Central memory CD8-positive, alpha-beta T cell (primary cell): ENCODE measurements at regions not wholly inside any gene's neighbourhood (a gene's known extent, or its start where the extent isn't known, plus 50 kb on each side); places are given as distances from the start of the nearest gene placed in this dataset.
"Not testable (repeated sequence)": the region's sequence is repeated elsewhere in the genome, so short reads cannot be mapped to it uniquely, and the experiment has no call there.

ENCODE experiments used
- ATAC-seq: fragments of 150-1000 bp; cut with Tn5 transposase; replicated peaks from 2 replicates; pipeline ENCODE4 v1.10.0; 2022; ENCODE audit warnings: mild to moderate bottlenecking, moderate FRiP score, moderate number of reproducible peaks; ENCODE audit not compliant: poor library complexity, severe bottlenecking; ENCODE audit errors: extremely low read depth
- DNase-seq, 2 donors: peaks; one replicate each; pipeline ENCODE4 v3.0.0; 2021; ENCODE audit warnings: low spot score in 2 of 2
- H3K27ac Mint-ChIP-seq: one replicate; pipeline ENCODE4 v1.8.0; 2022; ENCODE audit warnings: low read depth, mild to moderate bottlenecking, moderate library complexity, mixed read lengths
- H3K27me3 Mint-ChIP-seq: one replicate; pipeline ENCODE4 v1.8.0; 2022; ENCODE audit warnings: mixed read lengths
- H3K36me3 Mint-ChIP-seq: one replicate; pipeline ENCODE4 v1.8.0; 2022; ENCODE audit warnings: mild to moderate bottlenecking, moderate library complexity, mixed read lengths; ENCODE audit not compliant: insufficient read depth
- H3K4me1 Mint-ChIP-seq: one replicate; pipeline ENCODE4 v1.8.0; 2022; ENCODE audit warnings: mixed read lengths
- H3K4me3 Mint-ChIP-seq: one replicate; pipeline ENCODE4 v1.8.0; 2022; ENCODE audit warnings: mild to moderate bottlenecking, moderate library complexity, mixed read lengths
- H3K9me3 Mint-ChIP-seq: one replicate; pipeline ENCODE4 v1.8.0; 2022; ENCODE audit warnings: mixed read lengths

GRCh38 chr5:93225748-93226147 lies 355.3 kb downstream of the NR2F1-AS1 start:
- no peaks in the 10 kb centered on the region for H3K36me3 Mint-ChIP-seq
- no peaks in the 10 kb centered on the region for H3K27me3 Mint-ChIP-seq
- no peak overlapping the region for H3K27ac Mint-ChIP-seq
- H3K4me1 Mint-ChIP-seq: no peaks in the 10 kb centered on the region
- peaks cover 6% of the 10 kb centered on the region for H3K9me3 Mint-ChIP-seq
- H3K4me3 Mint-ChIP-seq: no peak overlapping the region
- ATAC-seq: no peak
- DNase-seq: no peak

GRCh38 chr5:93224624-93225023 lies 356.4 kb downstream of the NR2F1-AS1 start:
- DNase-seq: no peak
- Mint-ChIP-seq H3K4me1 (no peaks in the 10 kb centered on the region), H3K4me3 (no peak overlapping the region), H3K27me3 (no peaks in the 10 kb centered on the region), H3K27ac (no peak overlapping the region), H3K36me3 (no peaks in the 10 kb centered on the region), H3K9me3 (peaks cover 6% of the 10 kb centered on the region)
- ATAC-seq: no peak

- Mint-ChIP-seq H3K4me1 (no peaks in the 10 kb centered on the region), H3K36me3 (no peaks in the 10 kb centered on the region), H3K27me3 (no peaks in the 10 kb centered on the region), H3K27ac (no peak overlapping the region), H3K9me3 (no peaks in the 10 kb centered on the region), H3K4me3 (no peak overlapping the region)
- ATAC-seq: no peak
- no peak for DNase-seq
Observed at GRCh38 chr5:93221773-93222172, 359.2 kb downstream of the NR2F1-AS1 start.

GRCh38 chr5:93220431-93220830 lies 360.6 kb downstream of the NR2F1-AS1 start:
- H3K27me3 Mint-ChIP-seq: no peaks in the 10 kb centered on the region
- no peaks in the 10 kb centered on the region for H3K4me1 Mint-ChIP-seq
- H3K4me3 Mint-ChIP-seq: no peak overlapping the region
- DNase-seq (no peak), ATAC-seq (no peak)
- no peaks in the 10 kb centered on the region for H3K9me3 Mint-ChIP-seq
- no peak overlapping the region for H3K27ac Mint-ChIP-seq
- H3K36me3 Mint-ChIP-seq: no peaks in the 10 kb centered on the region

- H3K4me1 Mint-ChIP-seq: no peaks in the 10 kb centered on the region
- H3K4me3 Mint-ChIP-seq: no peak overlapping the region
- no peaks in the 10 kb centered on the region for H3K9me3 Mint-ChIP-seq
- no peak for DNase-seq
- no peak overlapping the region for H3K27ac Mint-ChIP-seq
- ATAC-seq: no peak
- no peaks in the 10 kb centered on the region for H3K27me3 Mint-ChIP-seq
- no peaks in the 10 kb centered on the region for H3K36me3 Mint-ChIP-seq
Observed at GRCh38 chr5:93219641-93220145, 361.3 kb downstream of the NR2F1-AS1 start.

GRCh38 chr5:93213111-93213794 lies 367.8 kb downstream of the NR2F1-AS1 start:
- not testable (repeated sequence) for H3K4me3 Mint-ChIP-seq, ATAC-seq, DNase-seq, H3K36me3 Mint-ChIP-seq, H3K4me1 Mint-ChIP-seq, H3K9me3 Mint-ChIP-seq, H3K27ac Mint-ChIP-seq, H3K27me3 Mint-ChIP-seq

- Mint-ChIP-seq H3K27ac (no peak overlapping the region), H3K9me3 (no peaks in the 10 kb centered on the region), H3K4me1 (no peaks in the 10 kb centered on the region), H3K36me3 (peaks cover 3% of the 10 kb centered on the region), H3K27me3 (no peaks in the 10 kb centered on the region), H3K4me3 (no peak overlapping the region)
- DNase-seq: no peak
- ATAC-seq: no peak
Observed at GRCh38 chr5:93209476-93209875, 371.5 kb downstream of the NR2F1-AS1 start.

- no peak overlapping the region for H3K4me3 Mint-ChIP-seq
- peaks cover 2% of the 10 kb centered on the region for H3K36me3 Mint-ChIP-seq
- no peak overlapping the region for H3K27ac Mint-ChIP-seq
- ATAC-seq (no peak), DNase-seq (no peak)
- no peaks in the 10 kb centered on the region for H3K9me3 Mint-ChIP-seq
- H3K27me3 Mint-ChIP-seq: no peaks in the 10 kb centered on the region
- H3K4me1 Mint-ChIP-seq: no peaks in the 10 kb centered on the region
Observed at GRCh38 chr5:93208141-93208751, 372.8 kb downstream of the NR2F1-AS1 start.

- no peak overlapping the region for H3K27ac Mint-ChIP-seq
- DNase-seq: no peak
- peaks cover 2% of the 10 kb centered on the region for H3K36me3 Mint-ChIP-seq
- no peaks in the 10 kb centered on the region for H3K4me1 Mint-ChIP-seq
- no peak overlapping the region for H3K4me3 Mint-ChIP-seq
- ATAC-seq: no peak
- H3K27me3 Mint-ChIP-seq: no peaks in the 10 kb centered on the region
- peaks cover 1% of the 10 kb centered on the region for H3K9me3 Mint-ChIP-seq
Observed at GRCh38 chr5:93206203-93206602, 374.8 kb downstream of the NR2F1-AS1 start.

- Mint-ChIP-seq H3K36me3 (no peaks in the 10 kb centered on the region), H3K9me3 (peaks cover 10% of the 10 kb centered on the region), H3K27me3 (no peaks in the 10 kb centered on the region), H3K4me1 (no peaks in the 10 kb centered on the region), H3K4me3 (no peak overlapping the region), H3K27ac (no peak overlapping the region)
- ATAC-seq (no peak), DNase-seq (no peak)
Observed at GRCh38 chr5:93201061-93201460, 380.0 kb downstream of the NR2F1-AS1 start.

- no peak for DNase-seq
- no peaks in the 10 kb centered on the region for H3K27me3 Mint-ChIP-seq
- H3K9me3 Mint-ChIP-seq: peaks cover 10% of the 10 kb centered on the region
- H3K36me3 Mint-ChIP-seq: no peaks in the 10 kb centered on the region
- ATAC-seq: no peak
- H3K4me1 Mint-ChIP-seq: no peaks in the 10 kb centered on the region
- no peak overlapping the region for H3K4me3 Mint-ChIP-seq
- no peak overlapping the region for H3K27ac Mint-ChIP-seq
Observed at GRCh38 chr5:93196986-93197385, 384.0 kb downstream of the NR2F1-AS1 start.

GRCh38 chr5:93193431-93194347 lies 387.3 kb downstream of the NR2F1-AS1 start:
- no peak overlapping the region for H3K27ac Mint-ChIP-seq
- DNase-seq (no peak), ATAC-seq (no peak)
- H3K4me3 Mint-ChIP-seq: no peak overlapping the region
- no peaks in the 10 kb centered on the region for H3K36me3 Mint-ChIP-seq
- peaks cover 5% of the 10 kb centered on the region for H3K9me3 Mint-ChIP-seq
- H3K4me1 Mint-ChIP-seq: no peaks in the 10 kb centered on the region
- H3K27me3 Mint-ChIP-seq: no peaks in the 10 kb centered on the region
